Stimulated activated CD4-positive, alpha-beta T cell treated with anti-CD3 and anti-CD28 coated beads, Interleukin-1b, Interleukin-23, amount 100 ng/mL, for 24 hours (primary cell): ENCODE measurements at regions not wholly inside any gene's neighbourhood (a gene's known extent, or its start where the extent isn't known, plus 50 kb on each side); places are given as distances from the start of the nearest gene placed in this dataset.

ENCODE experiments used
- DNase-seq, 4 experiments: peaks; one replicate each; pipeline ENCODE4 v3.0.0-alpha.2; 2020; ENCODE audit warnings: low read depth in 4 of 4, low spot score in 1 of 4

DNA sequence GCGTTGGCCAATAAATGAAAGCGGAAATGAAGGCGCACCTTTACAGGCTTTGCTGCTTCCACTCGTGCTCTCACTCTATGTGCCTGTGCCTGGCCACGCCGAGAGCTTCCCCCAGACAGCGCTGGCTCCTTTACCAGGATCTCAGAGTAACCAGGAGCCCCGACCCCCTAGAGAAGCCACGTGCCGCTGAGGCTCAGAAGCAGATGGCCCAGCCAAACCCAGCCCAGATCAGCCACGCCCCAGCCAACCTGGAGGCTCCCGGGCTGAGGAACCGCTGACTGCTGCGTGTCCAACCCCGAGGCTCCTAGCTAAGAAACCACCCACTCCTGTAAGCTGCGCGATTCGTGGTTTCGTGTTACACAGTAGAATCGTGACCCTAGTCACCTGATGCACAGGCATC, 199.3 kb downstream of the NCK2 start:
- DNase-seq, result no peak
